WTC11 (cell line): ENCODE measurements at regions not wholly inside any gene's neighbourhood (a gene's known extent, or its start where the extent isn't known, plus 50 kb on each side); places are given as distances from the start of the nearest gene placed in this dataset.

Source experiments
- CREB1 ChIP-seq: sonication (generic); formaldehyde crosslinking; IDR thresholded peaks from 2 replicates; pipeline ENCODE4 v1.8.0; 2023; ENCODE audit warnings: mild to moderate bottlenecking, missing genetic modification reagents
- FOXK1 ChIP-seq: sonication (generic); formaldehyde crosslinking; IDR thresholded peaks from 2 replicates; pipeline ENCODE4 v1.8.0; 2022; ENCODE audit warnings: mild to moderate bottlenecking, moderate library complexity, missing genetic modification reagents
- JAZF1 ChIP-seq: fragments of 250-450 bp; sonication (Bioruptor Pico); IDR thresholded peaks from 2 replicates; pipeline ENCODE4 v1.9.0; 2021; ENCODE audit warnings: moderate library complexity, mild to moderate bottlenecking, inconsistent platforms
- MYBL2 ChIP-seq: sonication (generic); formaldehyde crosslinking; IDR thresholded peaks from 2 replicates; pipeline ENCODE4 v1.8.1; 2023; ENCODE audit warnings: mild to moderate bottlenecking, moderate library complexity, missing genetic modification reagents
- NFYB ChIP-seq: sonication (generic); formaldehyde crosslinking; conservative IDR thresholded peaks from 2 replicates; pipeline ENCODE4 v1.8.0; 2022; ENCODE audit warnings: low read depth, missing genetic modification reagents
- OVOL2 ChIP-seq: fragments of 250-450 bp; sonication (Bioruptor Pico); IDR thresholded peaks from 2 replicates; pipeline ENCODE4 v1.9.0; 2021; ENCODE audit warnings: mild to moderate bottlenecking, borderline replicate concordance
- TCF7 ChIP-seq: sonication (generic); formaldehyde crosslinking; IDR thresholded peaks from 2 replicates; pipeline ENCODE4 v1.8.0; 2022; ENCODE audit warnings: mild to moderate bottlenecking, low read depth, missing genetic modification reagents, moderate library complexity
- ZNF121 ChIP-seq: sonication (generic); formaldehyde crosslinking; IDR thresholded peaks from 2 replicates; pipeline ENCODE4 v1.8.0; 2023; ENCODE audit warnings: missing genetic modification reagents
- TF ChIP-seq, protein P1 (sequence below): sonication (generic); formaldehyde crosslinking; IDR thresholded peaks from 2 replicates; pipeline ENCODE4 v1.8.0; 2022; ENCODE audit warnings: mild to moderate bottlenecking, missing genetic modification reagents
- TF ChIP-seq, protein P2 (sequence below): fragments of 200-600 bp; IDR thresholded peaks from 2 replicates; pipeline ENCODE4 v1.8.0; 2022; ENCODE audit warnings: antibody characterized with exemption
- TF ChIP-seq, protein P3 (sequence below): sonication (generic); formaldehyde crosslinking; IDR thresholded peaks from 2 replicates; pipeline ENCODE4 v1.8.1; 2022; ENCODE audit warnings: low read depth, mild to moderate bottlenecking, moderate library complexity, missing genetic modification reagents, borderline replicate concordance

DNA sequence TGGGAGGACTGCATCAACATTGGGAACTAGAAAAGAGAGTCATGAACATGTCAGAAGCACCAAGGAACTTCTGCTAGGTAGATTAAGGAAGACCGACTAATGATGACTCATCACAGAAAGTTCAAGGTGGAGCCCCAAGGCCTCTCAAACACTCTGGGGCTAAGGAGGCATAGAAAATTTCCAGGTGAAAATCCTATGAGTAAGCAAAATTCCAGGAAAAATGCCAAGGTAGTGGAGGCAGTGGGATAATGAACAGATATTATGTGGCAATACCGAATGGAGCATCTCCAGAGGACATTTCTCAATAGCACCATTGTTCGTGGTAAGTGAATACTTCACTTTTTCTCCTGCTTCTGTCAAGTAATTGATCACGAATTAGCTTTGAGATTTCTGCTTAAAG lies 336.5 kb downstream of the MZT1 start:
- TF ChIP-seq TCF7 (CRISPR knock-in tag) (no peak), MYBL2 (CRISPR knock-in tag) (no peak), CREB1 (CRISPR knock-in tag) (no peak), NFYB (no peak), FOXK1 (no peak), JAZF1 (CRISPR knock-in tag) (no peak), OVOL2 (CRISPR knock-in tag) (no peak), ZNF121 (CRISPR knock-in tag) (no peak)
- TF ChIP-seq, protein P1, sequence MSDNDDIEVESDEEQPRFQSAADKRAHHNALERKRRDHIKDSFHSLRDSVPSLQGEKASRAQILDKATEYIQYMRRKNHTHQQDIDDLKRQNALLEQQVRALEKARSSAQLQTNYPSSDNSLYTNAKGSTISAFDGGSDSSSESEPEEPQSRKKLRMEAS (CRISPR knock-in tag) = no peak
- TF ChIP-seq, protein P2, sequence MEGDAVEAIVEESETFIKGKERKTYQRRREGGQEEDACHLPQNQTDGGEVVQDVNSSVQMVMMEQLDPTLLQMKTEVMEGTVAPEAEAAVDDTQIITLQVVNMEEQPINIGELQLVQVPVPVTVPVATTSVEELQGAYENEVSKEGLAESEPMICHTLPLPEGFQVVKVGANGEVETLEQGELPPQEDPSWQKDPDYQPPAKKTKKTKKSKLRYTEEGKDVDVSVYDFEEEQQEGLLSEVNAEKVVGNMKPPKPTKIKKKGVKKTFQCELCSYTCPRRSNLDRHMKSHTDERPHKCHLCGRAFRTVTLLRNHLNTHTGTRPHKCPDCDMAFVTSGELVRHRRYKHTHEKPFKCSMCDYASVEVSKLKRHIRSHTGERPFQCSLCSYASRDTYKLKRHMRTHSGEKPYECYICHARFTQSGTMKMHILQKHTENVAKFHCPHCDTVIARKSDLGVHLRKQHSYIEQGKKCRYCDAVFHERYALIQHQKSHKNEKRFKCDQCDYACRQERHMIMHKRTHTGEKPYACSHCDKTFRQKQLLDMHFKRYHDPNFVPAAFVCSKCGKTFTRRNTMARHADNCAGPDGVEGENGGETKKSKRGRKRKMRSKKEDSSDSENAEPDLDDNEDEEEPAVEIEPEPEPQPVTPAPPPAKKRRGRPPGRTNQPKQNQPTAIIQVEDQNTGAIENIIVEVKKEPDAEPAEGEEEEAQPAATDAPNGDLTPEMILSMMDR = no peak
- TF ChIP-seq, protein P3, sequence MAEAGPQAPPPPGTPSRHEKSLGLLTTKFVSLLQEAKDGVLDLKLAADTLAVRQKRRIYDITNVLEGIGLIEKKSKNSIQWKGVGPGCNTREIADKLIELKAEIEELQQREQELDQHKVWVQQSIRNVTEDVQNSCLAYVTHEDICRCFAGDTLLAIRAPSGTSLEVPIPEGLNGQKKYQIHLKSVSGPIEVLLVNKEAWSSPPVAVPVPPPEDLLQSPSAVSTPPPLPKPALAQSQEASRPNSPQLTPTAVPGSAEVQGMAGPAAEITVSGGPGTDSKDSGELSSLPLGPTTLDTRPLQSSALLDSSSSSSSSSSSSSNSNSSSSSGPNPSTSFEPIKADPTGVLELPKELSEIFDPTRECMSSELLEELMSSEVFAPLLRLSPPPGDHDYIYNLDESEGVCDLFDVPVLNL (CRISPR knock-in tag) = no peak
